Inflammatory macrophage treated with lipopolysaccharide for 1 hour (primary cell): ENCODE measurements at regions not wholly inside any gene's neighbourhood (a gene's known extent, or its start where the extent isn't known, plus 50 kb on each side); places are given as distances from the start of the nearest gene placed in this dataset.
"Not testable (repeated sequence)": the region's sequence is repeated elsewhere in the genome, so short reads cannot be mapped to it uniquely, and the experiment has no call there.

ENCODE experiments used
- DNase-seq, 2 donors: peaks; one replicate each; pipeline ENCODE4 v3.0.0-alpha.2; 2020 to 2022

DNA sequence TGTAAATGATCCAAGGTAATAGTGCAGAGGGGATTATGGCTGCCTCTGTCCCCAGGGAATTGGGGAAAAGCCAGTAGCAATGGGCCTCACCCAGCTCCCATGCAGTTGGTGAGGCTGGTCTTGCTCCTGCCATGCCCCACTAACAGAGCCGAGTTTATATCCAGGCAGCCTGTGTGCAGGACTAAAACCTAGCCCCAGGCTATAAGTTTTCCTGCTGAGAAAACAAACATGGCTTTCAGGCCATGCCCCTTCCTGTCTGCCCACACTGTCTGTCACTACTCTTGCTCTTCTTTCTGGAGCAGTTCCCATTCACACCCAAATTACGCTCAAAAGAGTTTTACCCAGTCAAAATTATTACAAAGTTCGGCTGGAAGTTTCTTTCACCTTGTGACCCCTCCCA lies 73.5 kb upstream of the SPATA16 start:
- no peak for DNase-seq

DNA sequence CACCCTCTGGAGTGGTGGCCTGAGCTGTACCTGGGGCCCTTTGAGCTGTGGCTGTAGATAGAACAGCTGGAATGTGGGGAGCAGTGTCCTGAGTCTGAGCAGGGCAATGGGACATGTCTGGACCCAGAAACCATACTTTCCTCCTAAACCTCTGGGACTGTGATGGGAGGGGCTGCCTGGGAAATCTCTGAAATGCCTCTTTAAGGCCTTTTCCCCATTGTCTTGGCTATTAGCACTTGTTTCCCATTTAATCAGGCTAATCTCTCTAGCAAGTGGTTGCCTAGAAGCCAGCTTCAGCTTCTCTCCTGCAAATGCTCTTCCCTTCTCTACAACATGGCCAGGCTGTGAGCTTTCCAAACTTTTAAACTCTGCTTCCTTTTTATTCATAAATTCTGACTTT lies 58.5 kb upstream of the SPATA16 start:
- DNase-seq: no peak

- DNase-seq: not testable (repeated sequence)
Observed at GRCh38 chr3:173194868-173195267, 53.8 kb upstream of the SPATA16 start.

GRCh38 chr3:173191611-173192010 lies 50.6 kb upstream of the SPATA16 start:
- no peak for DNase-seq
